IPS-15b (cell line): ENCODE measurements at regions not wholly inside any gene's neighbourhood (a gene's known extent, or its start where the extent isn't known, plus 50 kb on each side); places are given as distances from the start of the nearest gene placed in this dataset.

ENCODE experiments used
- H3K27me3 ChIP-seq: one replicate; pipeline ENCODE4 v1.6.1; 2013; ENCODE audit warnings: low read length; ENCODE audit not compliant: control insufficient read depth, insufficient read depth
- H3K36me3 ChIP-seq: one replicate; pipeline ENCODE4 v1.6.1; 2013; ENCODE audit warnings: low read length; ENCODE audit not compliant: control insufficient read depth, insufficient read depth
- H3K4me1 ChIP-seq: one replicate; pipeline ENCODE4 v1.6.1; 2013; ENCODE audit warnings: mild to moderate bottlenecking, low read length; ENCODE audit not compliant: control insufficient read depth, insufficient read depth
- H3K4me3 ChIP-seq: one replicate; pipeline ENCODE4 v1.5.1; 2013; ENCODE audit warnings: low read depth, low read length
- H3K9ac ChIP-seq: one replicate; pipeline ENCODE4 v1.6.1; 2013; ENCODE audit warnings: low read depth, mild to moderate bottlenecking, low read length
- H3K9me3 ChIP-seq: one replicate; pipeline ENCODE4 v1.6.1; 2013; ENCODE audit warnings: mild to moderate bottlenecking, low read length; ENCODE audit not compliant: control insufficient read depth, insufficient read depth

DNA sequence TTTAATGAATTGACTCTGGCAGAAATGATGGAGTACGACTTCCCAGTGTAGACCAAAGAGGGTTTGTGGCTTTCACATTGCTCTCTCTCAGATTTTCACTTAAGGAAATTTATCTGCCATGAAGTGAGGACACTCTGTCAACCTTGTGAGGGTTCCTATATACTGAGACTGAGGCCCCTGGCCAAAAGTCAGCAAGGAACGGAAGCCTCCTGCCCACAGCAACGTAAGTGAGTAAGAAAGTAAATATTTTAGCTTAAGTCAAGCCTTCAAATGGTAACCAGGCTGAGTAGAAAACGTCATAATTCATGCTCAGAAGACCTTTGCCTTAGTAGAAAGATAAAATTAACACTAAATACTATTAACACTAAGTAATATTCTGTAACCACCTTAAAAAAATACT lies 1080.5 kb upstream of the ACVR2A start:
- Histone ChIP-seq H3K9me3 (no peaks in the 10 kb centered on the region), H3K4me1 (no peaks in the 10 kb centered on the region), H3K4me3 (no peak overlapping the region), H3K36me3 (no peaks in the 10 kb centered on the region), H3K27me3 (no peaks in the 10 kb centered on the region), H3K9ac (no peak overlapping the region)

DNA sequence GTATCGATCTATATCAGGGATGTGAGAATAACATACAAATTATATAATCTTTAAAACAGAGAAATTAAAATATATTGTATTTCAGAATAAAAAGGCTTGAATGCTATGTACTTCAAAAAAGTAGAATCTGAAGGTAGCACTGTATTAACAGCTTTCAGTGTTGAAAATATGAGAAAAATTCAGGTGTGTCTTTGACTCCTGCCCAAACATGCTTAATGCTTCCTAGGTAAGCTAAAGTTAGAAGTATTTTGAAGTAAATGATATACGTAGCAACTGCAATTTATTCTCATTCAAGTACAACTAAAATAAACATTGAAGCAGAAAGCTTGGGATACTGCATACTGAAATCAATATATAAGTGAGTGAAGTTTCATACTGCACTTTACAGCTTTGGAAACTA lies 1082.0 kb upstream of the ACVR2A start:
- Histone ChIP-seq H3K27me3 (no peaks in the 10 kb centered on the region), H3K4me3 (no peak overlapping the region), H3K36me3 (no peaks in the 10 kb centered on the region), H3K9ac (no peak overlapping the region), H3K9me3 (no peaks in the 10 kb centered on the region), H3K4me1 (no peaks in the 10 kb centered on the region)

DNA sequence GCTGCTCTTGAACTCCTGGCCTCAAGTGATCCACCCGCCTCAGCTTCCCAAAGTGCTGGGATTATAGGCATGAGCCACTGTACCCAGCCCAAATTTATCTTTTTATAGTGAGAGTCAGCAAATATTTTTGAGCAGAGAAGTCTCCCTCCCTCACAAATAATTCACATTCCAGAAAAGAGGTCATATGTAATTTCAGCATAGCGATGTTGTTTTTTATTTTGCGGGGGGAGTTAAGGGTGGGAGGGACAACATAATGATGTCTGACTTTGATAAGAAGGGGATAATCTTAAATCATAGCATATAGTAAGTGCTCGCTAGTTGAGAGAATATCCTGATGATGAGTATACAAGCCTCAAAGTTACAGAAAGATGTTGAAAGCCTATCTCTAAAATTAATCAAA lies 1090.2 kb upstream of the ACVR2A start:
- Histone ChIP-seq H3K9ac (no peak overlapping the region), H3K4me1 (no peaks in the 10 kb centered on the region), H3K27me3 (no peaks in the 10 kb centered on the region), H3K4me3 (no peak overlapping the region), H3K9me3 (no peaks in the 10 kb centered on the region), H3K36me3 (no peaks in the 10 kb centered on the region)

DNA sequence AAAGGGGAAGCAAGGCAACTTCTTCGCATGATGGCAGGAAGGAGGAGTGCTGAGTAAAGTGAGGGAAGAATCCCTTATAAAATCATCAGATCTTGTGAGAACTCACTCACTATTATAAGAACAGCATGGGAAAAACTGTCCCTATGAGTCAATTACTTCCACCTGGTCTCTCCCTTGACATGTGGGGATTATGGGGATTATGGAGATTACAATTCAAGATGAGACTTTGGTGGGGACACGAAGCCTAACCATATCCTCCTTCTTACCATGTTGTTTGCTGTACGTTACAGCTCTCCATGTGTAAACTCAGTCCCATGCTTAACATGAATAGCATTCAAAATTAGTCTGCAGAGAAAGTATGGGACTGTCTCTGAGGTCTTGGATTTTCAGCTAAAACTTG lies 1096.8 kb upstream of the ACVR2A start:
- no peak overlapping the region for H3K4me3 ChIP-seq
- no peaks in the 10 kb centered on the region for H3K9me3 ChIP-seq
- no peaks in the 10 kb centered on the region for H3K36me3 ChIP-seq
- no peaks in the 10 kb centered on the region for H3K4me1 ChIP-seq
- no peaks in the 10 kb centered on the region for H3K27me3 ChIP-seq
- no peak overlapping the region for H3K9ac ChIP-seq

DNA sequence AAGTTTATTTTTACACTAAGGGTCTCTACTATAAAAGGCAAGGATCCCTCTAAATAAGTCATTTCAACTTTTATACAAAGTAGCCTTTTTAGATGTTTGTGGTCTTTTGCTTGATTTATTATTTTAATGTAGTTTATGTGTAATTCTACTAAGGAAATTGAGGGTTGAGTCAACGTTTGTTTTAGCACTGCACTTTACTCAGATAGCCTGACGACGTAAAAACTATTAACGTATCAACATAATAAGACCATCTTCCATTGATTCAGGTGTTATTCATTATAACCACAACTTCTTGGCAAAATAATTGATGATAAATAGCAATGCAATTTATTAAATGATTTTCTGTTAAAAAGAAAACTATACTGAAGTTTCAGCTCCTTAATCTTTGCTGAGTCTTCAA lies 1103.6 kb upstream of the ACVR2A start:
- Histone ChIP-seq H3K4me1 (no peaks in the 10 kb centered on the region), H3K9ac (no peak overlapping the region), H3K4me3 (no peak overlapping the region), H3K36me3 (no peaks in the 10 kb centered on the region), H3K27me3 (no peaks in the 10 kb centered on the region), H3K9me3 (no peaks in the 10 kb centered on the region)

DNA sequence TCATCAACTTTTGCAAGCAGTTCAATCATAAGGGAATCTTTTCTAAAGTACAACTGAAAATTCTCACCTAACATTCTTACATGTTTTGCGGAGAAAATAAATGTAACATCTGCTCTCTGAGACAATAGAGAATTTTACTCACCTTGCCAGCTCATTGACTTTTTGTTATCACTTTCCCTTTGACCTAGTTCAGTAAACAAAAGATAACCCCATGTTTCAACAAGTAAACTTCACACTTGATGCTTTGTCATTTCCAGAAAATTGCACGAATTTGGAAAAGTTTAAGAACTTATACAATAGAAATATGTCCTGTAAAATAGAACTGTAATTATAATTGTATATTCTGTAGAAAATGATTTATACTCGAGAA lies 1110.0 kb upstream of the ACVR2A start:
- Histone ChIP-seq H3K4me3 (no peak overlapping the region), H3K9me3 (no peaks in the 10 kb centered on the region), H3K27me3 (no peaks in the 10 kb centered on the region), H3K9ac (no peak overlapping the region), H3K36me3 (no peaks in the 10 kb centered on the region), H3K4me1 (no peaks in the 10 kb centered on the region)

DNA sequence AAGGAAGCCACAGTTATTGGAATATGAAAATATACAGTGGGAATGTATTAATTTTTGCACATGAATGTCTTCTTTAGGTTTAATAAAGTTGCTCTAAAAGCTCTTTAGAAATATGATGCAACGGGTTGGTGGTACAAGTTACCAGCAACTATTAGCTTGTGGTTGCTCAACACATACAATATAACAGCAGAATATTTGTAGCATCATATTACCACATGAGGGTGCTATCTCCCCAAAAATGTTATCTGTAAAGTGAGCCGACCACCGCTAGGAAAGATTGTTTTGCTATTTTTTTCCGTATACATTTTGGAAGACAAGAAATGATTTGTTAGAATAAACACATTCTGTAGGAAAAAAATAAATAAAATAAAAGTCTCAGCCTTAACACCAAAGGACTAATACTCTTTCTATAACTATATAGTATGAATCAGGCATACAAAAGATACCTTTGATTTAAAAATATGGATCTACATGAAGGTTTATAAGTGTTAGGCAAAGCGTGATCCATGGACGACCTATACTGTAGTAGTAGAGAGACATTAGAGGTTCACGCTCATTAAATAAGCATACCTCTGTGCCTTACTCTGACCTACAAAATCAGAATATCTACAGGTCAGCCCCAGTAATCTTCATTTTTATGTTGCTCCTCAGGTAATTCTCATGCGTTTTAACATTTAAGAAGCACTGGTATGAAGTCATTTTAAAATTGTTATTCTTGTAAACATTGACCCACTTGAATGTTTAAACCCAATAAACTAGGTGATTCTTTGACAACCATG lies 1110.6 kb upstream of the ACVR2A start:
- Histone ChIP-seq H3K4me3 (no peak overlapping the region), H3K4me1 (no peaks in the 10 kb centered on the region), H3K9ac (no peak overlapping the region)

DNA sequence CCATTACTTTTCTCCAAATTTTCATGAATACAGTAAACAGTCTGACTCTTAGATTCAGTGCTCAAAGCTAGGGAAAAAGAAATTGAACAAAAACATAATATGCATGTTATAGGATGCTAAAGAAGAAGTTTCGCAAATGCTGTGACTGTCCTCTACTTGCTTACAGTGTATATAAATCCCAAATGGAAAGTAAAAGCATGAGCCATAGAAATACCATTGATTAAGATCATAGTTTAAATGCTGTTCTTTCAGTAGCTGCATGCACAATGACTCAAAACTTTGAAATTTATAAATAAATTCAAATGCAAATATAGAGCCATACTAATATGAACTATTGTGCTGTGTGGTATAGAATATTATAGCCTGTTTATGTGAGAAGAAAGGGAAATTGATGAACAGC lies 1113.9 kb upstream of the ACVR2A start:
- Histone ChIP-seq H3K4me1 (no peaks in the 10 kb centered on the region), H3K27me3 (no peaks in the 10 kb centered on the region), H3K4me3 (no peak overlapping the region), H3K36me3 (no peaks in the 10 kb centered on the region), H3K9me3 (no peaks in the 10 kb centered on the region), H3K9ac (no peak overlapping the region)

More for the DNA sequence above, 1110.6 kb upstream of the ACVR2A start:
- Histone ChIP-seq H3K36me3 (no peaks in the 10 kb centered on the region), H3K9me3 (no peaks in the 10 kb centered on the region), H3K27me3 (no peaks in the 10 kb centered on the region)

DNA sequence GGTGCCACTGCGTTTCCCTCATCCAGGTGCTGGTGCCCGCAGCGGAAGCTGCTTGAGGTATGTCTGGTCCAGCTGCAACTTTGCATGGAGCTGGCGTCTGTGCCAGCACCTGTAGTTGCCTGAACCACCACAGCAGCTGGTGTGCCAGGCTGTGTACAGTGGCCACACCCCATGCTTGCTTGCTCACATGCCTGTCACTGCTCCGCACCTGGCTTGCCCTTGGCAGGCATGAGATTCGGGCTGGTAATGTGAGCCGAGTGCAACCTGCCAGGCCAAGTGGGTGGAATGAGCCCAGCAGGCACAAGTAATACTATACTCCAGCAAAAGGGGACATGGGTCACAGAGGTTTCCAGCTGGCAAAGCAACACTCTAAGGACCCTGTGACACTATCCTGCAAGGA lies 1123.3 kb upstream of the ACVR2A start:
- no peak overlapping the region for H3K4me3 ChIP-seq
- no peaks in the 10 kb centered on the region for H3K27me3 ChIP-seq
- no peaks in the 10 kb centered on the region for H3K4me1 ChIP-seq
- H3K36me3 ChIP-seq = no peaks in the 10 kb centered on the region
- H3K9me3 ChIP-seq = no peaks in the 10 kb centered on the region
- no peak overlapping the region for H3K9ac ChIP-seq

DNA sequence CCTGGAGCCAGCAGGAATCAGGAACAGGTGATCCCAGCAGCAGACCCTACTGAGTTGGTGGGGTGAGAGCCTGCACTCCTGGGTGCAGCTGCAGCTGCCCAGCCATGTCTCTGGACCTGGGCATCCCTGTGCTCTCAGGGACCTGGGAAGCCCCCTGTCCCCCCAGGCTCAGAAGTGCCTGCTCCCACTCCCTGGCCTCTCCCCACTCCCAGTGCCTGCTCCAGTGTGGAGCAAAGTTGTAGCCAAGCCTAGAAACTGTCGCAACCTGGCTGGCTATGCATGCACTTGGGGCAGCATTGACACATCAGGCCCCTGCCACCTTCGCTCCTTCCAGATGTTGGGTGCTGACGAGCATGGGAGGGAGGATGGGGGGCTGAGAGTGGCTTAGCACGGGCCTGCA lies 1124.7 kb upstream of the ACVR2A start:
- no peaks in the 10 kb centered on the region for H3K36me3 ChIP-seq
- no peaks in the 10 kb centered on the region for H3K27me3 ChIP-seq
- H3K9me3 ChIP-seq = no peaks in the 10 kb centered on the region

DNA sequence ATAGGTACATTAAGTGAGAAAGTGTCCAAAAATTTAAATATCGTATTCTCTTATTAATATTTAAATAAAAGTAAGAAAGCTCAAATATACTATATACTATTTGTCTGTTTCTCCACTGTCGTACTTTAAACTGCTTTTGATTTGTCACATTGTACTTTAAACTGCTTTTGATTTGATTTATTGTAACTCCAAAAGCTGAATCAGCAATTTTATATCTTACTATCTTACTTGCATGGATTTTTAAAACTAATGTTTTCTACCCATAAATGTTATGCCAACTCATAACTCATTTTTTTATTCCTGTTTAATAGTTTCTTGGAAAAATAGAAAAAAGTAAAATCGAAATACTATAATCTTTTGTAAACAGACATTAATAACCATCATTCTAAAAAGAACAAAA lies 1128.2 kb upstream of the ACVR2A start:
- Histone ChIP-seq H3K9me3 (no peaks in the 10 kb centered on the region), H3K36me3 (no peaks in the 10 kb centered on the region), H3K4me1 (no peaks in the 10 kb centered on the region), H3K27me3 (no peaks in the 10 kb centered on the region), H3K4me3 (no peak overlapping the region), H3K9ac (no peak overlapping the region)

More for the DNA sequence above, 1124.7 kb upstream of the ACVR2A start:
- Histone ChIP-seq H3K4me1 (no peaks in the 10 kb centered on the region), H3K4me3 (no peak overlapping the region), H3K9ac (no peak overlapping the region)

DNA sequence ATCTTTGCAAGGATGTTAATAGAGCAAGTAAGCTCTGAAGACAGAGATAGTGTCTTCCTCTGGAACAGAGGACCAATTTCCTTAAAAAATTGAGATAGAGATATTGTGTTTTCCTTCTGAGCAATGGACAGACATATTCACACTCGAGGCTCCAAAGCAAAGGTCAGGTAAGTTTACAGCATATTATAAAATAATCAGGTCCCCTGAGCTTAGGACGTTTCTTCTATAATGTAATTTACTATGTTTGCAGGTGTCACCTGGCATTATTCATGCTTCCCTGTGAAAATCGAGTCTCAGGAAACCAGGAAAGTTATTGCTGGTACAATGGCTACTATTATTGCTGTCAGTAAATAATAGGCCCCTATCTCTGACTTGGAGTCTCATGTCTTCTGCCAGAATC lies 1135.8 kb upstream of the ACVR2A start:
- Histone ChIP-seq H3K9ac (no peak overlapping the region), H3K4me3 (no peak overlapping the region), H3K27me3 (no peaks in the 10 kb centered on the region), H3K36me3 (no peaks in the 10 kb centered on the region), H3K4me1 (no peaks in the 10 kb centered on the region), H3K9me3 (no peaks in the 10 kb centered on the region)
